ENCODE measurements at regions not wholly inside any gene's neighbourhood (a gene's known extent, or its start where the extent isn't known, plus 50 kb on each side); places are given as distances from the start of the nearest gene placed in this dataset.
"Not testable (repeated sequence)": the region's sequence is repeated elsewhere in the genome, so short reads cannot be mapped to it uniquely, and the experiment has no call there.

DNA sequence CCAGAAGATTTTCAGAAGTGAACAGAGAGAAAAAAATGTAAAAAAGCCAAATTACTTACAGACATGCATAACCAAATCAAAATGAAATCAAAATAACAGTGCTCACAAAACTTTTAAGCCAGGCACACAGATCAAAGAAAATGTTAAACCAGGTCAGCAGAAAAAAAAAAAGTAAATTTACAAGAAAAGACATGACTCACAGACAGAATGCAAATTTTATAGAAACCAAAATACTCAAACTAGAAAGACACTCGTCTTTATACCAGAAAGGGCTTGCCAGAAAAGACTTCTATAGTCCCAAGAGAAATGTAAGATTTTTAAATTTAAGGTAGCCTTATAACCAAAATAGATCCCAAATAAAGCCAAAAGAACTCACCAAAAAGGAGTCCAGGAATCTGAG, 86.5 kb upstream of the COG2 start:
- no peak for DNase-seq

DNA sequence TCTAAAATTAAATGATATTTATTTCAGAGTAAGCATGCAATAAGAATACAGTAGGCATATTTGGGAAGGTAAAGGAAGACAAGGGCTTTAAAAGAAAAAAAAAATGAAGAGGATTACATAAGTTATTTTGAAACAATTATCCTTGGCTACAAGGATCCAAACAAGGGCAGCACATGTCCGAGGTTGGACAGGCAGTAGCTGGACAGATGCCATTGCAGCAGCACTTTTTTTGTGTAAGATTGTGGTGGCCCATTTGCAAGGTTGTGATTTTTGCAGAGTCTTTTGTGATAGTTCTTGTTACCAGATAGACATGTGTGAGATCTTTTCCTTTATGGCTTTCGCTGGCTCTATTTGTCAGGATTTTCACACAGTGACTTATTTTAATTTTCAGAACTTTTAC, 89.4 kb upstream of the COG2 start:
- no peak for DNase-seq

DNA sequence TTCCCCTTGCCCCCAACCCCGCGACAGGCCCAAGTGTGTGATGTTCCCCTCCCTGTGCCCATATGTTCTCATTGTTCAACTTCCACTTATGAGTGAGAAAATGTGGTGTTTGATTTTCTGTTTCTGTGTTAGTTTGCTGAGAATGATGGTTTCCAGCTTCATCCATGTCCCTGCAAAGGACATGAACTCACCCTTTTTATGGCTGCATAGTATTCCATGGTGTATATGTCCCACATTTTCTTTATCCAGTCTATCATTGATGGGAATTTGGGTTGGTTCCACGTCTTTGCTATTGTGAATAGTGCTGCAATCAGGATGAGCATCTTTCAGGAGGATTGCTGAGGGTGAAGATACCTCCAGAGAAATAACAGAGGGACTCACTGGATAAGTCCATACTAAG, 91.3 kb upstream of the COG2 start:
- DNase-seq = not testable (repeated sequence)

DNA sequence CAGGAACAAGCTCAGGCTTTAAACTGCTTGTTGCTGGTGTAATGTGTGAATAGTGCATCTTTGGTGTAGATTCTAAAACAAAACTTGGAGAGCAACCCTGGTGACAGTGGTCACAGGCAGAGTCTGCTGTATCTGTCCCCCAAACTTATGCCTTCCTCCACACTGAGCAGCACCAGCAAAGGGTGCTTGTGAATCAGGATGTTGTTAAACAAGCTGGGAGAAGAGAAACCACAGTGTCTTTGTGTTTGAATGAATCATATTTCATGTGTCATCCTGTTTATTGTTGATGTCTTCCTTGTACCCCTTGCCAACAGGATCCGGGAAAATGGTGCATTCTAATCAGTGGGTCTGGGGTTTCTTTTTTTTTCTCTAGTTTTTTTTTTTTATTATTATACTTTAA, 91.9 kb upstream of the COG2 start:
- no peak for DNase-seq

DNA sequence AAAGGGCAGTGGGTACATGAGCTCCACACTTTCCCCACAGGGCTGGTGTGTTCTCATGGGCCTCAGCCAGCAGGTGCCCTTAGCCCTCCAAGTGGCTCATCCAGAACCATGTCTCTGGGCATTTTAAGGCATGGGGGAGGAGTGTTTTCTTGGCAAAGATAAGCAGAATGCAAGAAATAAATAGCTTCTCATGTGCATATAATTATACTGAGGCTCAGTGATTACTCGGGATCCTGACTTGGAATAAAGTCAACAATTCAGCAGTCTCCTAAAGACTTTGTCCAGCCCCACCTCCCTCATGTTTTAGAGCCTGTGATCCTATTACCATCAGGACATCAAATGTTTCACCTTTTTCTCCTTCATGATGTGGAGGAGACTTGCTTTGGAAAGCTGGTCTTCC, 92.7 kb upstream of the COG2 start:
- DNase-seq = peak in 1 of 3 experiments; percentile 57

DNA sequence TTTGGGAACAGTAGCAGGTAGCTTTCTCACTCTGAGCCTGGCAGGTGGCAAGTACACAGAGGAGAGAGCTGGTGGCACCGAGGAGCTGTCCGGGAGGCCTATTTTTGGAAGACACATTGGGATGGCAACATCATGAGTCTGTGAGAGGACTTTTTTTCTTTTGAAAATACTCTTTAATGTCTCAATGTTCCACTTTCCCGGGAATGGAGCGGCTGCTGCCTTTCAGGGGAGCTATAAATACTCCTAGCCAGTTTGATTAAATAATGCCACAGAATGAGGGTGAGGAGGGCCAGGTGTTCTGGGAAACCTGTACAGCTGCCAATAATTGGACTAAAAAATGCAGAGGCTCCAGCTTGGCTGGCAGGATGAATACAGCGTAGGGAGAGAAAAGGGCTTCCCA, 93.3 kb upstream of the COG2 start:
- peak in 2 of 3 experiments; percentile 48 to 73 for DNase-seq

DNA sequence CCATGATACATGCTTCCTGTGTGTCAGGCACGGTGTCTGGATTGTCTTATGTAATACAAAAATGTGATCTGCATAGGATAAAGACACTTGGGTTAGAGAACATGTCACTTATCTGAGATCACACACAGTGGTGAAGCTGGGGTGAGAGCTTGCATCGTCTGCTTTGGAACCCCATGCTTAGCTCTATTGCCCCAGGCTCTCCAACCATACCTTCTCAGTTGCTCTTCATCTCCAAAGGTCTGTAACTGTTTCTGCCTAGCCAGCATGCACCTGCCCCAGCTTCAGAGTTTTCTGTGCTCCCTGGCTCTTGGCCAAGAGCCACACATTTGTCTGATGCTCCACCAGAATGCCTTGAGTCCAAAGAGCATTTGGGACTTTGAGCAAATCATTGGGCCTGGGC, 93.9 kb upstream of the COG2 start:
- DNase-seq = peak in 2 of 3 experiments; percentile 37 to 43

DNA sequence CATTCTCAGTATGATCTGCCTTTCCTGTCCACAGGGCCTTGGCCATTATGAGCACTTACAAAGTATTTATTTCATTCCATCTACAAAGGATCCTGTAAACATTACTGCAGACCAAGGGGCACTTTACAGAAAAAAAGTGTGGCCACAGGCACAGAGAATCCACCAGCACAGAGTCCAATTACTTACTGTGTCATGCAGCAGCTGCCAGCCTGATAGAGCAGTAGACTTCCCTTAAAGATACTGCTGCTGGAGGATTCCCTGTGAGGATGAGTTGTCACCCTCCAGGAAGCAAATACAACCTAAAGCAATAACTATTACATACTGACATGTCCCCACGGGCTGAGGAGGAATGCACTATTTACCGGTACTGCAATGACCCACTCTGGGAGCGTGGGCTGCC, 97.1 kb upstream of the COG2 start:
- no peak for DNase-seq

DNA sequence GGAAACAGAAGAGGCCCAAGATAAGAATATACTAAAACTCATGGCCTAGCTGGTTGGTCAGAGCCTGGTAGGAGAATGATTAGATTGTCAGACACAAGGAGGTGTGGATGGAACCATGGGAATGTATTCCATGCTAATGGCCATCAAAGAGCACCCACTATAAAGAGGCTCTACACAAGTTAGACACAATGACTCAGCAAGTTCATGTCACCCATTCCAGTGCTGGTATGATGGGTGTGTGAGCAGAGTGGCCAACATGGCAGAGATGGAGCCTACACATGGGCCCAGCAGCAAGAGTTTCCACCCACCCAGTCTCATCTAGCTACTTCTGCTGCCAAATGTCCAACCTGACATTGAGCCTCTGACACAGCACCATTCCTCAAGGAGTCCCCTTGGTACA, 97.5 kb upstream of the COG2 start:
- no peak for DNase-seq

DNA sequence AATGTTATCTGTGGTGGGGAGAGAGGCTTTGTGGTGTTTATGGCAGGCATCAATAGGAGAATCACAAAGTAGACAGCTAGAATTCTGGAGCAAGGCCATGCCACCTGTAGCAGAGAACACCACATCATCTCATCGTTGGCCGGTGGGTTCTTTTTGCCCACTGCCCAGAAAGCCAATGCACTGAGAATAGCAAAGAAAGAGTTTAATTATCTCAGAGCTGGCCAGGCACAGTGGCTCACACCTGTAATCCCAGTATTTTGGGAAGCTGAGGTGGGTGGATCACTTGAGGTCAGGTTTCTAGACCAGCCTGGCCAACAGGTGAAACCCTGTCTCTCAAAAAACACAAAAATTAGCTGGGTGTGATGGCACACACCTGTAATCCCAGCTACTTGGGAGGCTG, 99.2 kb upstream of the COG2 start:
- DNase-seq = no peak

DNA sequence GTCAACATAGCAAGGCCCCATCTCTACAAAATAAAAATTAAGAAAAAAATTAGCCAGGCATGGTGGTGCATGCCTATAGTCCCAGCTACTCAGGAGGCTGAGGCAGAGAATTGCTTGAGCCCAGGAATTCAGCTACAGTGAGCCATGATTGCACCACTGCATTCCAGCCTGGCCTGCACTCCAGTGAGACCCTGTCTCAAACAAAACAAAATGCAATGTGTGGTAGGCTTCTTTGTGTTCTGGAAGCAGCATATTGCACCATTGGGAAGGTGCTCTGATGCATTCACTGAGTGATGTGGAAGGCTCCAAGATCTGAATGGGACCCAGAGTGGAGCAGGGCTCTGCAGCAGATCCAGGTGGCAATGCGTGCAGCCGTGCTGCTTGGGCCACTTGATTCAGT, 99.6 kb upstream of the COG2 start:
- no peak for DNase-seq

DNA sequence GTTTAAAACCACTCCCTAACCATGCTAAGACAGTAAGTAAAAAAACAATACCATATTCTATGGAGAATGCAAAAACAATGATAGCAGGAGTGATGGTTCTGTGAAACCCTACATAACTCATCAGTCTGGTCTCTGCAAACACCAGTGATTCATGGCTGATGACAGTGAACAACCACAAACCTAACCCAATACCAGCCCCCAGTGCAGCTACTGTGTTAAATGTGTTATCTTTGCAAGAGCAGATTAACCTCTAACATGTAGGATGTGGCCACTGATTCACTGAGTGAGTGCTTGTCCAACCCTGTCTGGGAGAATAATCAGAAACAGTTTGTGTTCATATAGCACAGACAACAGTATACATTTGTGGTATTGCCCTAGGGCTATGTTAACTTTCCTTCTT, 100.2 kb upstream of the COG2 start:
- DNase-seq = no peak

DNA sequence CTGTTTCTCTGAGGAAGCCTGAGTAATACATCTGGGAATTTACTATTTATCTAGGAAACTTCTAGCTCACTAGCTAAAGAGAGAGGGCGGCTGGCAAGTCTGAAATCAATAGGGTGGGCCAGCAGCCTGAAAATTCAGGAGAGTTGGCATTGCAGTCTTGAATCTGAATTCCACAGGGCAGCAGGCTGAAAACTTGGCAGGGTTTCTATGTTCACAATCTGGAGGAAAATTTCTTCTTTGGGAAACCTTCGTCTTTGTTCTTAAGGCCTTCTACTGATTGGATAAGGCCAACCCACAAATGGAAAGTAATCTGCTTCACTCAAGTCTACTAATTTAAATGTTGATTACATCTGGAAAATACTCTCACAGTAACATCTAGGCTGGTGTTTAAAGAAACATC, 101.0 kb upstream of the COG2 start:
- no peak for DNase-seq

DNA sequence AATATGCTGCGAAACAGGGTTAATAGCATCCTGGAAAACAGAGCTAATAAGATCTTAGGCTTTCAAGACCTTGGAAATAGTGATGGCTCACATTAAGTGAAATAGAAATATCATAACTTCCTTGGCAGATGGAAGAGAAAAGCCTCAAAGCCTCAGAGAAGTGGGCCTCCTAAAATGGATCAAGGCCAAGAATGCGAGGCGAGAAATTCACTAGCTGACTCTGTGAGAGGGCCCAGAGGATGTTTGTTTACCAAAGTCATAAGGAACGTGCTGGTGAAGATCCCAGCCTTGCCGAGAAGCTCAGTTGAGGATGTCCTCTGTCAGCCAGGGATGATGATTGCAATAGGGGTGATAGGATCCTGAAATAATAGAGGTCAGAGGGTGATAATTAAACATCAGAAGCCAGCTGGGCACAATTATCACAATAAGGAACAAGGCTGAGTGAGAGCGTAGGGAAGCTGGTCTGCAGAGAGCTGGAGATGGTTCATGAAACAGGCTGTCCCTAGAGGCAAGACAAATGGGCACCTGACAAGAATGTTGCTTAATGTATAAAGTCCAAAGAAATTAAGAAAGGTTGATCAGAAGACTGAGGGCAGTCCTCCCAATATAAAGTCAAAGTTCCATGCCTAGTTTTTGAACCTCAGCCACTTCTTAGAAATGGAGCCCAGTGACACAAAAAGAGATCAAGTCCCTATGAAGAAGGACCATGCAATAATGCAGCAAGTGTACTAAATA, 101.7 kb upstream of the COG2 start:
- no peak for DNase-seq

DNA sequence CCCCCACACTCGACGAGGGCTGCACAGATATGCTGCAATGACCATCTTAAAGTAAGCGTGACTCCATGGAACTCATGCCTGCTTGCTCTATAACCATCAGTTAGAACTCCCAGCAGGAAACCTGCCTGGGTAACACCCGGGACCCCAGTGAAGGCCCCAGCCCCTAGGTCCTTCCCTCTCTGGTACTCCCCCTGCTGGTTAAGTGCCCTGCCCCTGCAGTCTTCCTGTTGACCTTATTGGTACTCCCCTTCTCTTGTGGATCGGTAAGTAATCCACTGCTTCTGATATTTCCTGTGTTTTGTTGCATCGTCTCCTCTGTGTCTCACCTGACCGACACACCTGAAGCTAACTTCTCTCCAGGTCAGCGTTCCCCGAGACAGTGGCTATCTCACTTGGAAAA, 104.8 kb upstream of the COG2 start:
- DNase-seq = no peak

DNA sequence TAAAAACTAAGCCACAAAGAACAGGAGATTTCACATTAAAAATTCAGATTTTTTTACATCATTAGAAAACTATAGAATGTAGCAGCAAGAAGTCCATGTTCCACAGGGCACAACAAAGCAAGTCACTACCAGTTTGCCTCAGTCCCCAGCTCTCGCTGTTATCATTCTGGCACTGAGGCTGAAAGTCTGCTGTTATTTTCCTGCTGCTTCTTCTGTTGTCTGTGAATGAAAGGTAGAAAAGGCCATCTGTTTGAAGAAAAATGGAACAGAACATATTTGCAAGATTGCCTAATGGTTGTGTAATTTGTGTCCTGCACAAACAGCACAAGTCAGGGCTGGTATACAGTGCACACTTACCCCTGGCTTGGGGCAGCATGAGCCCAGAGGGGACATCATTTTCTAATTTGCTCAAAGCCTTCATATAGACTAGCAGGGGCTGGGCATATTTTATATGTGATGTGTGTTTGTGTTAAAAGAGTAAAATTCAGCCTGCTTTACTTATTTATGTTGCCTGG, 105.6 kb upstream of the COG2 start:
- no peak for DNase-seq

DNA sequence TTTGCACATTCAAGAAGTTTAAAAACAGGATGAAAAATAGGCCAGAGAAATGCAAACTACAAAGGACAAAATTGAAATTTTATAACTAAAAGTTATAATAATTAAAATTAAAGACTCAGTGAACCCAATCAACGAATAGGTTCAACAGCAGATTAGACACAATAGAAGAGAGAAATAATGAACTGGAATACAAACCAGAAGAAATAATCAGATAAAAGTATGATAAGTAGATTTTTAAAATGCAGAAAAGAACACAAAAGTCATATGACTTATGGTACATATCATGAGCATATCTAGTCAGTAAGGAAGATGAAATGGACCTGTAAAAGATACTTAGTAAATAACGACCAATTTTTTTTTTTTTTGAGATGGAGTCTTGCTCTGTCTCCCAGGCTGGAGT, 108.1 kb upstream of the COG2 start:
- DNase-seq = no peak

DNA sequence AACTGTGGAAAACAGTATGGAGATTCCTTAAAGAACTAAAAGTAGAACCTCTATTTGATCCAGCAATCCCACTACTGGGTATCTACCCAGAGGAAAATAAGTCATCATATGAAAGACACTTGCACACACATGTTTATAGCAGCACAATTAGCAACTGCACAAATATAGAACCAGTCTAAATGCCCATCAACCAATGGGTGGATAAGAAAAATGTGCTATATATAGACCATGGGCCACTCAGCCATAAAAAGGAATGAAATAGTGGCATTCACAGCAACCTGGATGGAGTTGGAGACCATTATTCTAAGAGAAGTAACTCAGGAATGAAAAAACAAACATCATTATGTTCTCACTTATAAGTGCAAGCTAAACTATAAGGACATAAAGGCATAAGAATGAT, 105.0 kb upstream of the PGBD5 start:
- DNase-seq = no peak

DNA sequence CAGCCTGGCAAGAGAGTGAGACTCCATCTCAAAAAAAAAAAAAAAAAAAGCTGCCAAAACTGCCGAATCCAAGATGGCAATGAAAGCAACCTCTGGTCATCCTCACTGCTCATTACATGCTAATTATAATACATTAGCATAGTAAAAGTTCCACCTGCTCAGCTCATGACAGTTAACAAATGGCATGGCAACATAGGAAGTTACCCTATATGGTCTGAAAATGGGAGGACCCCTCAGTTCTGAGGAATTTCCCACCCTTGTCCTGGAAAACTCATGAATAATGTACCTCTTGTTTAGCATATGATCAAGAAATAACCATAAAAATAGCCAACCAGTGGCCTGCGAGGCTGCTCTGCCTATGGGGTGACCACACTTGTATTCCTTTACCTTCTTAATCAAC, 93.1 kb upstream of the PGBD5 start:
- DNase-seq = no peak

DNA sequence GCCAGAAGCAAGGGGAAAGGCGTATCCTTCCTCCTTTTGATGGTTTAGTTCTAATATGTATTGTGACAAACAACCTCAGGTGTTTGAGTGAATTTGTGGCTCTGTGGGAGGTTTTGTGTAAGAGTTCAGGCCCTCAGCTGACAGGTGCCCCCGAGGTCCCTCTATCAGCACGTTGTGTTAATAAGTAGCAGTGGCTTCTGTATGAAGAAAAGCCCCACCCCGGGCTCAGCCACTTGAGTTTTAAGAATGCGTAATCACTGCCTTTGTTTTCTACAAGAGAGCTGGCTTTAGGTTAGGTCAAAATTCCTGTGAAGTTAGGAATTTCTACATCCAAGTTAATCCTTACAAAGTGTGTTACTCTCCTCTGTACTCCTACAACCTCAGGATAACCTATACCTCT, 92.4 kb upstream of the PGBD5 start:
- no peak for DNase-seq

DNA sequence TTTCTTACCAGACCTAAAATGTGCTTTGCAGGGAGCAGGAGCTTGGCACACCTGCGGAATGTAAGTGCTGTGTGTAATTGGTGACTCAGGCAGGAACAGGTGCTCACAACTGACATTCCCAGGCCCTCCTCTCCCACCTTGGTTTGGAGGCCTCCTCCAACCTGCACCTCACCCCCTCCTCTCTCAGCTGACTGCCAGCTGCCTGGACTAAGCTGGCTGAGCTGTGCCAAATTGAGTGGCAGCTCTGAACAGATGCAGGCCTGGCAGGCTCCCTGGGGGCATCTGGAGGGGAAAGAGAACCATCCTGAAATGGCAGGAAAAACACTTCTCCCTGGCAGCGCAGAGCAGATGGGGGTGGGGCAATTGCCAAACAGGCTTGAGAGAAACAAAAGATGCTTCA, 91.7 kb upstream of the PGBD5 start:
- peak; percentile 36 to 71 (median 42) for DNase-seq

DNA sequence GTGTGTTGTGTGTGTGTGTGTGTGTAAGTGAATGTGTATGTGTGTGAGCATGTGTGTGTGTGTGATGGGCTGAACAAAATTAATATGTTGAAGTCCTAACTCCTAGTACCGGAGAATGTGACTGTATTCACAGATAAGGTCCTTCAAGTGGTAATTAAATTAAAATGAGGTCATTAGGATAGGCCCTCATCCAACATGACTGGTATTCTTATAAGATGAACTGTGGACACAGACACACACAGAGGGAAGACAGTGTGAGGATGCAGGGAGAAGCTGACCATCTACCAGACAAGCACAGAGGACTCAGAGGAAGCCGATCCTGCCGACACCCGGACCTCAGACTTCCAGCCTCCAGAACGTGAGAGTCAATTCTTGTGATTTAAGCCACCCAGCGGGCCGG, 91.2 kb upstream of the PGBD5 start:
- DNase-seq = no peak

DNA sequence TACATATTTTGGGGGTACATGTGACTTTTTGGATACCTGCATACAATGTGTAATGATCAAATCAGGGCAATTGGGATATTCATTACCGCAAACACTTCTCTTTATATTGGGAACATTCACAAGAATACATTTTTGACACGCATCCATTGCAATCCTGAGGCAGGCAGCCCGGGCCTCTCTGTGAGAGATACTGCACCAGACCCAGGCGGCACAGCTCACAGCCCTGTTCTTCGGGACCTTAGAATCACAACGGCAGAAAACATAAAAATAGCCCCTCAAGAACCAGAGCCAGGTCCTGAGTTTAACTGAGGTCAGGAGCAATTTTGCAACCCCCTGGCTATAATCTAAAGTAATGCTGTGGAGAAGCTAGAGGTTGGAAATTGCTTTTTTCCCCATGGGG, 90.8 kb upstream of the PGBD5 start:
- DNase-seq = no peak

DNA sequence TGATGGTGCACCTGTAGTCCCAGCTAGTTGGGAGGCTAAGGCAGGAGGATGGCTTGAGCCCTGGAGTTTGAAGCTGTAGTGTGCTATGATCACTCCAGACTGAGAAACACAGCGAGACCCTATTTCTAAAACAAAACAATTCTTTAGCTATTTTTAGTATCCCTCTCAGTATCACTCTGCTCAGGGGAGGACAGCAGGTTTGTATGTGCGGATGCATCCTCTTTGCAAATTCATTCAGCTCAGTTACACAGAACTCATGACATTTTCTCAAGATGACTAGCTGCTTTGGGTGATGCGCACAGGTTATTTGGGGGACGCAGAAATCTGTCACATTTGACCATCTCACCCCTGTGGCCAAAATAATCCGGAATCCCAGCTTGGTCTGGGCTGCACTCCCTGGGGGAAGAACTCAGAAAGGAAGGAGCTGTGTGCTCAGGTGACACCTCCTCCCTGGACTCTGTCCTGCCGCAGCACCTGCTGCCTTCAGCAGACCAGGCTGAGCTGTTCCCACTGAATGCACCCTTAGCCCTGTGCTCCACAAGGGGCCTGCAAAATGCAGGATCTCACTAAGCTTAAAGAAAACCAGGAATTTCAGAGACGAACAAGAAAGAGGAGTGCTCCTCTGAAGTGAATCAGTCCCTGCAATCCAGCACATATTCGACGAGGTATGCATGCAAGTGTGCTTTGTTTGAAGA, 89.5 kb upstream of the PGBD5 start:
- no peak for DNase-seq

DNA sequence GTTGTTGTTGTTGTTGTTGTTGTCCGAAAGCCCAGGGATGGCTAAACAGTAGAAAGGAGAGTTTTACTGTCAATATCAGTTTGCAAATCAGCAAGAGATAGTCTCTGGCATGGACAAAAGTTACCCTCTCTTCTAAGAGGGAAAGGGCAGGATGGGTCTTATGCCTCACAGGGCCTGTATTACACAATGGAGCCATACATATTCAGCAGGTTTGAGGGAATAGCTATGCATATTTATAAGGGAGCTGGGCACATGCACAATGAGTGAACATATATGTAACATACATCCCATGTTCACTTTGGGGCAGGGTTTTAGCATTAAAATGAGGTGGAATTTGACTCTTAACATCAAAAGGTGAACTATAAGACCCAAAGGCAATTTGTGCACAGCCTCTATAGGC, 84.4 kb upstream of the PGBD5 start:
- DNase-seq = no peak

Measured in NCI-H1417 (cell line).